Esophagus muscularis mucosa (tissue), 4 donors: ENCODE measurements at regions not wholly inside any gene's neighbourhood (a gene's known extent, or its start where the extent isn't known, plus 50 kb on each side); places are given as distances from the start of the nearest gene placed in this dataset.
"Not testable (repeated sequence)": the region's sequence is repeated elsewhere in the genome, so short reads cannot be mapped to it uniquely, and the experiment has no call there.

ENCODE experiments used
- DNase-seq: peaks from one replicate; pipeline ENCODE4 v3.0.0-alpha.2; 2017; ENCODE audit errors: extremely low spot score
- H3K27ac ChIP-seq, 4 donors: fragments of 200-600 bp; sonication (generic); replicated peaks in 1 of 4; 1 replicate in 3 of 4; 2 replicates in 1 of 4; pipeline ENCODE4 v1.5.1; 2016 to 2019; ENCODE audit warnings: mild to moderate bottlenecking in 1 of 4
- H3K27me3 ChIP-seq, 4 donors: fragments of 200-600 bp; sonication (generic); one replicate each; pipeline versions ENCODE4 v1.5.1 to v1.6.0; 2016 to 2019
- H3K36me3 ChIP-seq, 4 donors: fragments of 200-600 bp; sonication (generic); one replicate each; pipeline ENCODE4 v1.5.1; 2016 to 2019
- H3K4me1 ChIP-seq, 4 donors: fragments of 200-600 bp; sonication (generic); one replicate each; pipeline ENCODE4 v1.5.1; 2016 to 2019
- H3K4me3 ChIP-seq, 4 donors: fragments of 200-600 bp; sonication (generic); 1 replicate in 2 of 4; 2 replicates in 2 of 4; pipeline ENCODE4 v1.5.1; 2016 to 2019; ENCODE audit warnings: mild to moderate bottlenecking in 4 of 4, moderate library complexity in 1 of 4
- H3K9me3 ChIP-seq, 4 donors: fragments of 200-600 bp; sonication (generic); 1 replicate in 3 of 4; 2 replicates in 1 of 4; pipeline ENCODE4 v1.5.1; 2016 to 2019
- POLR2AphosphoS5 ChIP-seq, 2 donors: sonication (generic); formaldehyde crosslinking; IDR thresholded peaks; one replicate each; pipeline ENCODE4 v1.6.1; 2017; ENCODE audit warnings: antibody characterized with exemption in 2 of 2
- WGBS: methylation state at CpG from one replicate; pipeline ENCODE4 v1.1.5; 2018; 5-methylcytosine and 5-hydroxymethylcytosine counted together
- intact Hi-C: fragments of 100-400 bp; cut with DNase I; formaldehyde crosslinking; loops from one replicate; pipeline ENCODE4 v1.15.1; 2023

DNA sequence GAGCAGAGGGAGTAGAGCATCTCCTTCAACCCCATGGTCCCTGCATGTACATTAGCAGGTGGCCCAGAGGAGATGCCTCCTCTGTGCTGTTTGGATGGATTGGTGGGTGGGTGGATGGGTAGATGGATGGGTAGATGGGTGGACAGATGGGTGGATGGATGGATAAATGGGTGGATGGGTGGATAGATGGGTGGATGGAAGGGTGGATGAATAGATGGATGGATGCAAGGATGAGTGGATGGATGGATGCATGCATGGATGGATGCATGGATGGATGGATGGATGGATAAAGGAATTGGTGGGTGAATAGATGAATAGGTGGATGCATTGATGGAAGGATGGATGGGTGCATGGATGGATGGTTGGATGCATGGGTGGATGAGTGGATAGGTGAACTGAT is 136.5 kb downstream of the NPIPB11 start:
- H3K4me3 ChIP-seq, H3K36me3 ChIP-seq, intact Hi-C loops, H3K9me3 ChIP-seq, H3K27me3 ChIP-seq, DNase-seq: not testable (repeated sequence)
- H3K4me1 ChIP-seq, result peaks cover 7 to 62% (median 39%) of the 10 kb centered on the region in 4 donors
- H3K27ac ChIP-seq, result peak overlapping the region in 2 of 4 donors; percentile 62 to 78

GRCh38 chr16:29269192-29269811 is 137.2 kb downstream of the NPIPB11 start:
- 10% methylated on average over 7 of the region's 10 CpGs for WGBS
- H3K36me3 ChIP-seq, H3K9me3 ChIP-seq, intact Hi-C loops, DNase-seq, H3K27me3 ChIP-seq, H3K4me3 ChIP-seq: not testable (repeated sequence)
- H3K4me1 ChIP-seq, result peaks cover 14 to 69% (median 47%) of the 10 kb centered on the region in 4 donors
- H3K27ac ChIP-seq, result peak overlapping the region; percentile 62 to 78 (median 72)
- TF ChIP-seq POLR2AphosphoS5 (IDR thresholded peaks at IDR 0.05), result peak; percentile 7 to 20

- intact Hi-C loops, H3K36me3 ChIP-seq, H3K9me3 ChIP-seq, H3K27me3 ChIP-seq, DNase-seq, H3K4me3 ChIP-seq: not testable (repeated sequence)
- Histone ChIP-seq H3K4me1 (peaks cover 18 to 74% (median 52%) of the 10 kb centered on the region in 4 donors), H3K27ac (peak overlapping the region; percentile 27 to 78 (median 64))
- WGBS, result 89% methylated on average over 5 of the region's 6 CpGs
These were observed 137.7 kb downstream of the NPIPB11 start for GRCh38 chr16:29268785-29269191.

DNA sequence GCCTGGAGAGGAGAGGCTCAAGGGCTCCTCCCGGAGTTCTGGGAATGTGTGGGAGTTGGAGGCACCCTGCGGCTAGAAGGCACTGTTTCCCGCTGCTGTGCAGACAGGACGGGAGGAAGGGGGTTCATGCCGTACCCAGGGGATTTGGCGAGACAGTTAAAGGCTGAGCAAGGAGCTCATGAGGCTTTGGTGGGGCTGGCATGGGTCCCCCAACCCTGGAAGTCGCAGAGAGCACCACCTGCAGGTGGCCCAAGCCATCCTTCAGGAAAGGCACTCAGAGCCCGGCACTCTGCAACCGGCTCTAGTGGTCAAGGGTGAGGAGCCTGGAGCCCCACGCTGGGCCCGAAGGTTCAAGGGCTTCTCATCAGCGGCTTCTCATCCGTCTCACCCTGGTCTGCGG is 138.2 kb downstream of the NPIPB11 start:
- WGBS, result 96% methylated on average over 9 of the region's 14 CpGs
- H3K9me3 ChIP-seq, DNase-seq, H3K36me3 ChIP-seq, H3K27me3 ChIP-seq, H3K4me3 ChIP-seq, intact Hi-C loops: not testable (repeated sequence)
- Histone ChIP-seq H3K27ac (peak overlapping the region; percentile 27 to 78 (median 64)), H3K4me1 (peaks cover 21 to 79% (median 56%) of the 10 kb centered on the region in 4 donors)

DNA sequence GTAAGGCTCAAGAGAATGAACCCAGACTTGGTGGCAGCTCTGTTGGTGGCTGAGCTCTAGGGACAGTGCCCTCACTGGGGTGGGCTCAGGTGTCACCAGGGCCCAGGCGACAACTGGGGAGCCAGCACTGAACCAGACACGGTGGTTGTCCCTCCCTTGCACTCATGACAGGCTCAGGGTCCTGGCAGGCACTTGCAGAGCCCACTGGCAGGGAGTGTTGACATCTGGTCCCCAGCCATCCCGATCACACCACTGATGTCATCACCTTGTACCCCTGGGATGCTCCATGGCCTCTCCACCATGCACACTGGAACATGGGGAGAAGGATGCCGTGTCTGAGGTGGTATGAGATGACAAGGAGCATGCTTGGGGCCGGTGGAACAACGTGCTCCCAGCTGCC is 138.6 kb downstream of the NPIPB11 start:
- H3K27me3 ChIP-seq, H3K4me3 ChIP-seq, H3K9me3 ChIP-seq, intact Hi-C loops, DNase-seq, H3K36me3 ChIP-seq: not testable (repeated sequence)
- peaks cover 24 to 81% (median 57%) of the 10 kb centered on the region in 4 donors for H3K4me1 ChIP-seq
- H3K27ac ChIP-seq, result peak overlapping the region in 1 of 4 donors; percentile 62
- whole genome bisulfite sequencing, result 95% methylated on average over 5 of the region's 6 CpGs

- DNase-seq, result not testable (repeated sequence)
These were observed 139.4 kb downstream of the NPIPB11 start for GRCh38 chr16:29267055-29267619.

GRCh38 chr16:29266612-29267011 is 139.9 kb downstream of the NPIPB11 start:
- H3K27me3 ChIP-seq, H3K9me3 ChIP-seq, H3K36me3 ChIP-seq, H3K4me3 ChIP-seq, intact Hi-C loops, DNase-seq: not testable (repeated sequence)
- peaks cover 35 to 79% (median 58%) of the 10 kb centered on the region in 4 donors for H3K4me1 ChIP-seq
- 44% methylated on average over 6 of the region's 7 CpGs for WGBS
- H3K27ac ChIP-seq, result peak overlapping the region in 2 of 4 donors; percentile 7 to 47

More at GRCh38 chr16:29267055-29267619, 139.4 kb downstream of the NPIPB11 start:
- peaks cover 32 to 81% (median 57%) of the 10 kb centered on the region in 4 donors for H3K4me1 ChIP-seq
- H3K9me3 ChIP-seq, H3K36me3 ChIP-seq, intact Hi-C loops, H3K4me3 ChIP-seq, H3K27me3 ChIP-seq: not testable (repeated sequence)
- 78% methylated on average over 10 of the region's 16 CpGs for WGBS
- H3K27ac ChIP-seq, result peak overlapping the region in 2 of 4 donors; percentile 7 to 19

DNA sequence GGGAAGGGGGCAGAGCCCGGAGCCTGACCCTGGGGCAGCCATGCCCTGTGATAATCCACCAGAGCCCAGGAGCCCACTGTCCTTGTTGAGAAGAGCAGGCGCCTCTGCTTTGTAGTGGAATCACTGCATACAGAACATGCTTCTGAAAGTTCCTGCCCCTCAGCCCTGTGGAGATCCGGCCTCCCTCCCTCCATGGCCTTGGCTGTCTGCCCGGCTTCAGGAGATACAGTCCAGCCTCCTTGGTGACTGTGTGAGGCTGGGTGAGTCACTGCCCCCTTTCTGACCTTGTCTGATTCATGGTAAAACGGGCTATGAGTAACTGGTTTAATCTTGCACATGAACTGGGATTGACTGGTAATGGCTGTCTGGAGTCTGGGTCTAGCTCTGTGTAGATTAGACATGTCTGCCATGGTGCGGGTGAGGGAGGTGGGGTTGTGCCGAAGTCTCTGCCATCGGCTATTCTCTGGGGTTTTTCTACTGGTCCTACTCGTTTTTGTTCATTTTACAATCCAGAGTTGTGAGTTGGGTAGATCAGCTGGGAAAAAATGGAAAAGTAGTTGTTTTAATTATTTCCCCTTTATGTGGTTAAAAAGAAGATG is 141.2 kb downstream of the NPIPB11 start:
- H3K27me3 ChIP-seq, H3K36me3 ChIP-seq, intact Hi-C loops, H3K9me3 ChIP-seq, H3K4me3 ChIP-seq: not testable (repeated sequence)
- peak overlapping the region; percentile 76 to 79 (median 78) for H3K27ac ChIP-seq
- DNase-seq, result peak; percentile 96
- peaks cover 35 to 80% (median 58%) of the 10 kb centered on the region in 4 donors for H3K4me1 ChIP-seq
- 27% methylated on average over 7 of the region's 9 CpGs for WGBS
- TF ChIP-seq POLR2AphosphoS5 (IDR thresholded peaks at IDR 0.05), result peak; percentile 72 to 86

DNA sequence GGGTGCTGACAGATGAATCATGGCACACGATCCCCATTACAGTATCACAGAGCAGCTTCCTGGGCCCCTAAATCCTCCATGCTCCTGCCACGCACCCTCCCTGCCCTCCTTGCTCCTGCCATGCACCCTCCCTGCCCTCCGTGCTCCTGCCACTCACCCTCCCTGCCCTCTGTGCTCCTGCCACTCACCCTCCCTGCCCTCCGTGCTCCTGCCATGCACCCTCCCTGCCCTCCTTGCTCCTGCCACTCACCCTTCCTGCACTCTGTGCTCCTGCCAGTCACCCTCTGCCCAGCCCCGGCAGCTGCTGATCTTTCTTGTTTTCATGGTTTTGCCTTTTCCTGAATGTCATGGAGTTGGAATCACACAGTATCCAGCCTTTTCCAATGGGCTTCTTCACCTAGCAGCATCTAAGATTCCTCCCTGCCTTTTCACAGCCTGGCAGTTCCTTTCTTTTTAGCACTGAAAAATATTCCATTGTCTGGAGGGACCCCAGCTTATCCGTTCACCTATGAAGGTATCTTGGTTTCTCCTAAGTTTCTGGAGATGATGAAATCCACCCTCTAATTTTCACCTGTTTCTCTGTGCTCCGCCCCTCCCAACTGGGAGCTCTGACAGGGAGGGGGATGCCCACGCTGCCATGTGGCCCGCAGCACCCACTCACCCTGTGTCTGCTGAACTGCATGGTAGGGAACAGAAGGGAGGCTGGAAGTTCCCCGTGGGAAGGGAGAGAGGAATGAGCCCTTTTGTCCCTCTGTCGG is 142.3 kb downstream of the NPIPB11 start:
- H3K4me1 ChIP-seq, result peaks cover 38 to 72% (median 51%) of the 10 kb centered on the region in 4 donors
- WGBS, result 62% methylated on average over 9 of the region's 11 CpGs

GRCh38 chr16:29262725-29263124 is 143.8 kb downstream of the NPIPB11 start:
- H3K9me3 ChIP-seq, H3K4me3 ChIP-seq, H3K27me3 ChIP-seq, DNase-seq, H3K36me3 ChIP-seq, intact Hi-C loops: not testable (repeated sequence)
- Histone ChIP-seq H3K27ac (peak overlapping the region in 3 of 4 donors; percentile 23 to 76 (median 59)), H3K4me1 (peaks cover 33 to 57% (median 37%) of the 10 kb centered on the region in 4 donors)
- WGBS, result 90% methylated on average over 7 of the region's 7 CpGs

More for the DNA sequence above, 142.3 kb downstream of the NPIPB11 start:
- DNase-seq, H3K36me3 ChIP-seq, intact Hi-C loops, H3K27me3 ChIP-seq, H3K9me3 ChIP-seq, H3K4me3 ChIP-seq: not testable (repeated sequence)
- H3K27ac ChIP-seq, result peak overlapping the region; percentile 76 to 79 (median 78)
